ENCODE measurements at regions not wholly inside any gene's neighbourhood (a gene's known extent, or its start where the extent isn't known, plus 50 kb on each side); places are given as distances from the start of the nearest gene placed in this dataset.
"Not testable (repeated sequence)": the region's sequence is repeated elsewhere in the genome, so short reads cannot be mapped to it uniquely, and the experiment has no call there.

GRCh38 chr18:42364766-42365165 is 409.7 kb downstream of the PIK3C3 start:
- Histone ChIP-seq H3K27me3 (ENCODE audit: control insufficient read depth, insufficient read depth, low read length) (no peaks in the 10 kb centered on the region), H3K36me3 (ENCODE audit: control insufficient read depth, insufficient read depth, low read length) (no peaks in the 10 kb centered on the region), H3K4me3 (ENCODE audit: low read depth, low read length) (no peak overlapping the region)
- POLR2A ChIA-PET: no interaction called here
- TF ChIP-seq CTCF (IDR thresholded peaks at IDR 0.05; ENCODE audit: insufficient read depth, low read depth, low read length): no peak
- no peak for DNase-seq (ENCODE audit: low read depth)
- CTCF ChIA-PET: no interaction called here

GRCh38 chr18:42365591-42365990 is 410.6 kb downstream of the PIK3C3 start:
- DNase-seq (ENCODE audit: low read depth): no peak
- TF ChIP-seq CTCF (IDR thresholded peaks at IDR 0.05; ENCODE audit: insufficient read depth, low read depth, low read length): no peak
- H3K4me3 ChIP-seq (ENCODE audit: low read depth, low read length): no peak overlapping the region
- CTCF ChIA-PET: no interaction called here
- no peaks in the 10 kb centered on the region for H3K27me3 ChIP-seq (ENCODE audit: control insufficient read depth, insufficient read depth, low read length)
- H3K36me3 ChIP-seq (ENCODE audit: control insufficient read depth, insufficient read depth, low read length): no peaks in the 10 kb centered on the region
- POLR2A ChIA-PET: no interaction called here

GRCh38 chr18:42373584-42373983 is 418.6 kb downstream of the PIK3C3 start:
- no peaks in the 10 kb centered on the region for H3K36me3 ChIP-seq (ENCODE audit: control insufficient read depth, insufficient read depth, low read length)

GRCh38 chr18:42374961-42375360 is 419.9 kb downstream of the PIK3C3 start:
- H3K27me3 ChIP-seq (ENCODE audit: control insufficient read depth, insufficient read depth, low read length): no peaks in the 10 kb centered on the region
- TF ChIP-seq CTCF (IDR thresholded peaks at IDR 0.05; ENCODE audit: insufficient read depth, low read depth, low read length): no peak
- H3K36me3 ChIP-seq (ENCODE audit: control insufficient read depth, insufficient read depth, low read length): no peaks in the 10 kb centered on the region
- CTCF ChIA-PET: no interaction called here
- H3K4me3 ChIP-seq (ENCODE audit: low read depth, low read length): no peak overlapping the region
- POLR2A ChIA-PET: no interaction called here
- DNase-seq (ENCODE audit: low read depth): no peak

More at GRCh38 chr18:42373584-42373983, 418.6 kb downstream of the PIK3C3 start:
- no peak for DNase-seq (ENCODE audit: low read depth)
- no peaks in the 10 kb centered on the region for H3K27me3 ChIP-seq (ENCODE audit: control insufficient read depth, insufficient read depth, low read length)
- no peak overlapping the region for H3K4me3 ChIP-seq (ENCODE audit: low read depth, low read length)
- POLR2A ChIA-PET: no interaction called here
- no peak for TF ChIP-seq CTCF (IDR thresholded peaks at IDR 0.05; ENCODE audit: insufficient read depth, low read depth, low read length)
- CTCF ChIA-PET: no interaction called here

- H3K4me3 ChIP-seq (ENCODE audit: low read depth, low read length); H3K36me3 ChIP-seq (ENCODE audit: control insufficient read depth, insufficient read depth, low read length); DNase-seq (ENCODE audit: low read depth); CTCF ChIA-PET; POLR2A ChIA-PET; H3K27me3 ChIP-seq (ENCODE audit: control insufficient read depth, insufficient read depth, low read length): not testable (repeated sequence)
Observed at GRCh38 chr18:42378854-42379253, 423.8 kb downstream of the PIK3C3 start.

- CTCF ChIA-PET: interaction anchor here (1.1 kb wide), 1 partner anchor 14 kb away, joined by 3 read pairs; no protein-coding TSS in a partner anchor
- H3K27me3 ChIP-seq (ENCODE audit: control insufficient read depth, insufficient read depth, low read length); DNase-seq (ENCODE audit: low read depth); H3K36me3 ChIP-seq (ENCODE audit: control insufficient read depth, insufficient read depth, low read length); H3K4me3 ChIP-seq (ENCODE audit: low read depth, low read length); POLR2A ChIA-PET: not testable (repeated sequence)
Observed at GRCh38 chr18:42381236-42381635, 426.2 kb downstream of the PIK3C3 start.
